CD4-positive, alpha-beta T cell (primary cell): ENCODE measurements at regions not wholly inside any gene's neighbourhood (a gene's known extent, or its start where the extent isn't known, plus 50 kb on each side); places are given as distances from the start of the nearest gene placed in this dataset.

Source experiments
- ATAC-seq: fragments of 200-7000 bp; cut with Tn5 transposase; one replicate; pipeline ENCODE4 v1.10.0; 2022; ENCODE audit warnings: mild to moderate bottlenecking; ENCODE audit not compliant: poor library complexity
- CTCF ChIA-PET: fragments of 350-600 bp; sonication (Branson Sonifier 250); formaldehyde crosslinking; loops from one replicate; lab custom pipeline; 2021; ENCODE audit warnings: antibody characterized with exemption, inconsistent platforms; lab: Charles Lee
- POLR2A ChIA-PET: fragments of 350-600 bp; sonication (Branson Sonifier 250); formaldehyde crosslinking; loops from one replicate; lab custom pipeline; 2021; ENCODE audit warnings: antibody characterized with exemption, inconsistent platforms; lab: Charles Lee
- DNase-seq, 14 experiments: peaks; one replicate each; pipeline ENCODE4 v3.0.0-alpha.2; 2013 to 2020; ENCODE audit warnings: mixed read lengths in 2 of 14
- H3K27ac ChIP-seq, 2 donors: one replicate each; pipeline versions ENCODE4 v1.5.1 to v1.7.0; 2013; ENCODE audit warnings: low read length in 2 of 2, low read depth in 1 of 2, mild to moderate bottlenecking in 1 of 2
- H3K27me3 ChIP-seq, 2 experiments: 1 replicate in 1 of 2; 2 replicates in 1 of 2; pipeline versions ENCODE4 v1.6.1 to v1.7.0; 2013; ENCODE audit warnings: low read length in 2 of 2, control low read depth in 1 of 2, mild to moderate bottlenecking in 1 of 2, moderate library complexity in 1 of 2; ENCODE audit not compliant: insufficient read depth in 2 of 2, control insufficient read depth in 1 of 2
- H3K36me3 ChIP-seq: one replicate; pipeline ENCODE4 v1.6.1; 2013; ENCODE audit warnings: low read length, control low read depth; ENCODE audit not compliant: insufficient read depth
- H3K4me1 ChIP-seq: one replicate; pipeline ENCODE4 v1.6.1; 2013; ENCODE audit warnings: low read length, control low read depth; ENCODE audit not compliant: insufficient read depth
- H3K4me3 ChIP-seq: one replicate; pipeline ENCODE4 v1.5.1; 2013; ENCODE audit warnings: mild to moderate bottlenecking, low read length, moderate library complexity
- H3K9me3 ChIP-seq, 2 experiments: 1 replicate in 1 of 2; 2 replicates in 1 of 2; pipeline versions ENCODE4 v1.6.1 to v1.7.0; 2013; ENCODE audit warnings: low read length in 2 of 2, mild to moderate bottlenecking in 2 of 2, control low read depth in 1 of 2, moderate library complexity in 1 of 2; ENCODE audit not compliant: control insufficient read depth in 1 of 2, insufficient read depth in 1 of 2
- H3K27ac Mint-ChIP-seq: one replicate; pipeline ENCODE4 v1.8.0; 2020; ENCODE audit warnings: mixed read lengths
- H3K27me3 Mint-ChIP-seq: one replicate; pipeline ENCODE4 v1.8.0; 2021; ENCODE audit warnings: mixed read lengths
- H3K36me3 Mint-ChIP-seq: one replicate; pipeline ENCODE4 v1.8.0; 2021; ENCODE audit warnings: low read depth, mixed read lengths
- H3K4me1 Mint-ChIP-seq: one replicate; pipeline ENCODE4 v1.8.0; 2021; ENCODE audit warnings: low read depth, mixed read lengths
- H3K4me3 Mint-ChIP-seq: one replicate; pipeline ENCODE4 v1.8.0; 2020; ENCODE audit warnings: mild to moderate bottlenecking, mixed read lengths
- H3K9me3 Mint-ChIP-seq: one replicate; pipeline ENCODE4 v1.8.0; 2020; ENCODE audit warnings: mixed read lengths
- intact Hi-C, 2 experiments: fragments of 100-400 bp; cut with DNase I in 1 of 2; cut with micrococcal nuclease in 1 of 2; formaldehyde crosslinking; loops; one replicate each; pipeline versions ENCODE4 v1.15.1 to v1.9.0; 2023 to 2025; cut with DNase I, micrococcal nuclease
- TF ChIP-seq, protein P1 (sequence below): fragments of 200-600 bp; IDR thresholded peaks from one replicate; pipeline ENCODE4 v1.8.0; 2022; ENCODE audit warnings: antibody characterized with exemption, mild to moderate bottlenecking

DNA sequence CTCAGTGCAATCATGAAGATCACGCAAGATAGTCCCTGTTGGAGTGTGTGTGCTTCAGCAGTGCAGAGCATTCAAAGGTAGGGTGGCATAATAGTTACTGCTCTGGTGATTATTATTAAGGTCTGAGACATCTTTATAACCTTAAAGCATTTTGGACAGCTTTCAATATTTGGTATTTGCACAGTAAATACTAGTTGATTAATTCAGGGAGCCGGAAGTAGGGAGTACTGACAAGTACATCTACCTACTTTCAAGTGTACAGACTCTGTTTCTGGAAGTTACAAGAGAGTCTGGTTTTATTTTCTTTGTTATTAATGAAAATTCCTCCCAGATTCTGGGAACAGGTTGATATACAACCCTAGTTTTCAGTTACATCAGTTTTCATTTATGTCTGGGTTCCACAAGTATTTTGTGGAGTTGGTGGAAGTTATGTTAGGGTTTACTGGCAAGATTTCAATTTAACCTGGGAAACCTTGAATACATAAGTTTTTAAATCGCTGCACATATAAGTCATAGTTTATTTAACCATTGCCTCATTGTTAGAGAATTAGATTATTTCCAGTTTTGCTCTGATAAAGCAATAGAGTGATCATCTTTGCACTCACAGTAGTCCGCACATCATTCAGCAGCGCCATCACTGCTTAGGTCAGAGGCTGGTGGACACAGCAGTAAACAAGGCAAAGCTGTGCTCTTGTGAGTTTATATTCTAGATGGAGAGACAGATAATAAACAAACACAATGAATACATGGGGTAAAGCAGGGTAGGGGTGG is 366.6 kb downstream of the REEP3 start:
- no peaks in the 10 kb centered on the region for H3K36me3 Mint-ChIP-seq
- ATAC-seq (no peak), DNase-seq (no peak)
- peaks cover 35% of the 10 kb centered on the region for H3K27me3 Mint-ChIP-seq
- Histone ChIP-seq H3K4me3 (no peak overlapping the region), H3K27me3 (no peaks in the 10 kb centered on the region), H3K4me1 (no peaks in the 10 kb centered on the region), H3K36me3 (no peaks in the 10 kb centered on the region), H3K27ac (no peak overlapping the region), H3K9me3 (no peaks in the 10 kb centered on the region)
- no peak overlapping the region for H3K27ac Mint-ChIP-seq
- TF ChIP-seq, protein P1, sequence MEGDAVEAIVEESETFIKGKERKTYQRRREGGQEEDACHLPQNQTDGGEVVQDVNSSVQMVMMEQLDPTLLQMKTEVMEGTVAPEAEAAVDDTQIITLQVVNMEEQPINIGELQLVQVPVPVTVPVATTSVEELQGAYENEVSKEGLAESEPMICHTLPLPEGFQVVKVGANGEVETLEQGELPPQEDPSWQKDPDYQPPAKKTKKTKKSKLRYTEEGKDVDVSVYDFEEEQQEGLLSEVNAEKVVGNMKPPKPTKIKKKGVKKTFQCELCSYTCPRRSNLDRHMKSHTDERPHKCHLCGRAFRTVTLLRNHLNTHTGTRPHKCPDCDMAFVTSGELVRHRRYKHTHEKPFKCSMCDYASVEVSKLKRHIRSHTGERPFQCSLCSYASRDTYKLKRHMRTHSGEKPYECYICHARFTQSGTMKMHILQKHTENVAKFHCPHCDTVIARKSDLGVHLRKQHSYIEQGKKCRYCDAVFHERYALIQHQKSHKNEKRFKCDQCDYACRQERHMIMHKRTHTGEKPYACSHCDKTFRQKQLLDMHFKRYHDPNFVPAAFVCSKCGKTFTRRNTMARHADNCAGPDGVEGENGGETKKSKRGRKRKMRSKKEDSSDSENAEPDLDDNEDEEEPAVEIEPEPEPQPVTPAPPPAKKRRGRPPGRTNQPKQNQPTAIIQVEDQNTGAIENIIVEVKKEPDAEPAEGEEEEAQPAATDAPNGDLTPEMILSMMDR, result no peak
- no peaks in the 10 kb centered on the region for H3K4me1 Mint-ChIP-seq
- H3K4me3 Mint-ChIP-seq, result no peak overlapping the region
- H3K9me3 Mint-ChIP-seq, result no peaks in the 10 kb centered on the region
- ChIA-PET CTCF (interaction anchor here (1.4 kb wide), 1 partner anchor 21 kb away, joined by 4 read pairs; no protein-coding TSS in a partner anchor), POLR2A (no interaction called here)
- intact Hi-C loops, result no loop called here

GRCh38 chr10:63889803-63890202 is 368.6 kb downstream of the REEP3 start:
- no peak overlapping the region for H3K4me3 ChIP-seq
- peaks cover 0 to 3% of the 10 kb centered on the region in 2 experiments for H3K27me3 ChIP-seq
- H3K9me3 ChIP-seq, result no peaks in the 10 kb centered on the region
- no peaks in the 10 kb centered on the region for H3K36me3 ChIP-seq
- Mint-ChIP-seq H3K27me3 (peaks cover 45% of the 10 kb centered on the region), H3K9me3 (no peaks in the 10 kb centered on the region), H3K4me3 (no peak overlapping the region), H3K36me3 (no peaks in the 10 kb centered on the region), H3K27ac (no peak overlapping the region), H3K4me1 (no peaks in the 10 kb centered on the region)
- CTCF ChIA-PET, result no interaction called here
- intact Hi-C loops, result no loop called here
- POLR2A ChIA-PET, result no interaction called here
- no peaks in the 10 kb centered on the region for H3K4me1 ChIP-seq
- ATAC-seq, result no peak
- TF ChIP-seq, protein P1, result no peak
- H3K27ac ChIP-seq, result no peak overlapping the region
- no peak for DNase-seq

DNA sequence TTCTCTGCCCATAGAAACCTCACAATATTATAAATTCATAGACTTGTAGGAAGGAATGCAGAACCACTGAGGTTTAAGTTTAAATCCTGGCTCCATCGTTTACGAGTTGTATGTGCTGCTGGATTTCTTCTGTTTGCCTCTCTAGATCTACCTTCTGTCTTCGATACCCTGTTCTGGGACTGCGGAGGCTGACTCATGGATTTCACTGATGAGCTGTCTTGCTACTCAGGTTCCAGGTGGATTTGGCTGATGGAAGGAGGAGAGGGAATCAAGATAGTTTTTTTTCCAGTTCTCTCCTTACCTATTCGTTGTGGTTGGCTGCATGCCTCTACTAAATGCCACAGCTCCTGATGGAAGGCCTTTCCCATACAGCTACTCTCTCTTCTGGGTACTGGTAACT is 375.8 kb downstream of the REEP3 start:
- intact Hi-C loops, result no loop called here
- ATAC-seq, result no peak
- Mint-ChIP-seq H3K27ac (no peak overlapping the region), H3K4me1 (no peaks in the 10 kb centered on the region), H3K4me3 (no peak overlapping the region), H3K36me3 (no peaks in the 10 kb centered on the region), H3K27me3 (peaks cover 35% of the 10 kb centered on the region), H3K9me3 (no peaks in the 10 kb centered on the region)
- Histone ChIP-seq H3K4me1 (no peaks in the 10 kb centered on the region), H3K27me3 (peaks cover 3 to 5% of the 10 kb centered on the region in 2 experiments), H3K4me3 (no peak overlapping the region), H3K9me3 (no peaks in the 10 kb centered on the region), H3K27ac (no peak overlapping the region), H3K36me3 (no peaks in the 10 kb centered on the region)
- ChIA-PET CTCF (no interaction called here), POLR2A (no interaction called here)
- no peak for DNase-seq
- TF ChIP-seq, protein P1, result no peak
